Fibroblast of skin of right biceps (primary cell): ENCODE measurements at regions not wholly inside any gene's neighbourhood (a gene's known extent, or its start where the extent isn't known, plus 50 kb on each side); places are given as distances from the start of the nearest gene placed in this dataset.
"Not testable (repeated sequence)": the region's sequence is repeated elsewhere in the genome, so short reads cannot be mapped to it uniquely, and the experiment has no call there.

Source experiments
- DNase-seq: peaks from one replicate; pipeline ENCODE4 v3.0.0-alpha.2; 2013

DNA sequence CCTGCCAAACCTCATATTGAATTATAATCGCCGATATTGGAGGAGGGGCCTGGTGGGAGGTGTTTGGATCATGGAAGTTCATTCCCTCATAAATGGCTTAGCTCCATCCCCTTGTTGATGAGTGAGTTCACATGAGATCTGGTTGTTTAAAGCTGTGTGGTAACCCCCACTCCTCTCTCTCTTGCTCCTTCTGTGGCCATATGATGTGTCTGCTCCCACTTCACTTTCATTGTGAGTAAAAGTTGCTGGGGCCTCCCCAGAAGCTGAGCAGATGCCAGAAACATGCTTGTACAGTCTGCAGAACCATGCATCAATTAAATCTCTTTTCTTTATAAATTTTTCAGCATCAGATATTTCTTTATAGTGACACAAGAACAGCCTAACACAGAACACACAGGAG is 929.0 kb upstream of the FAT3 start:
- peak; percentile 26 for DNase-seq

DNA sequence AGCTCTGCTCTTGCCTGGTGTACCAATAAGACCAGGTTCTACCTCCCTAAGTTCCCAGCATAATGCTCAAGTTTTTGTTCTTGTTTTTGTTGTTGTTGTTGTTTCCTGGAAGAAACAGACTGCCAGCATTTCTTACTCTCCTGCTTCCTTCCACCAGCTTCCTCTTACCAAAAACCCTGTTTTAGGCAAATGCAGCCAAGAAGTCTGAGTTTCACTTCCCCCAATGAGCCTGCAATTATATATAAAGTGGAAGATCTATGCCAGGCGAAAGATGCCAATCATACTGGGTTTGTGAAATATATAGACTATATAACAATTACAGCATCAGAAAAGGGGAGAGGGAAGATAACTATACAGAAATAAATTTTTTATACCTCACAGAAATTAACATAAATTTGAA is 931.5 kb upstream of the FAT3 start:
- no peak for DNase-seq

DNA sequence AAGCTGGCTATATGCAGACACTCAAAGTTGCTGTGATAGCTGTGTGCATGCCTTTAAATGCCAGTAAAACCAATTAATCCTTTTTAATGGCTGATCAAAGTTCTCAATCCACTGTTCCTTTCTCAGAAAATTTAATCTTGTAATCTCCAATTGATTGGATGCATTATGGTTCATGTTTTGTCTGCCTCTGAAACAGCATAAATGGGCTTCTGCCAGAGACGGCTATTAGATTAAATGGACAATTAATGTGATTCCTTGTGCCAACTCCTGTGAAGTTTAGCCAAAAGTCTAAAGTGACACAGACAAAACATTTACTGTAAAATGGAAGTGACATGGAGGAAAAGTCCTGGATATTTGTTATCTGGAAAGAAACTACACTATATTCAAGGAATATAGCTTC is 952.5 kb upstream of the FAT3 start:
- DNase-seq: no peak

DNA sequence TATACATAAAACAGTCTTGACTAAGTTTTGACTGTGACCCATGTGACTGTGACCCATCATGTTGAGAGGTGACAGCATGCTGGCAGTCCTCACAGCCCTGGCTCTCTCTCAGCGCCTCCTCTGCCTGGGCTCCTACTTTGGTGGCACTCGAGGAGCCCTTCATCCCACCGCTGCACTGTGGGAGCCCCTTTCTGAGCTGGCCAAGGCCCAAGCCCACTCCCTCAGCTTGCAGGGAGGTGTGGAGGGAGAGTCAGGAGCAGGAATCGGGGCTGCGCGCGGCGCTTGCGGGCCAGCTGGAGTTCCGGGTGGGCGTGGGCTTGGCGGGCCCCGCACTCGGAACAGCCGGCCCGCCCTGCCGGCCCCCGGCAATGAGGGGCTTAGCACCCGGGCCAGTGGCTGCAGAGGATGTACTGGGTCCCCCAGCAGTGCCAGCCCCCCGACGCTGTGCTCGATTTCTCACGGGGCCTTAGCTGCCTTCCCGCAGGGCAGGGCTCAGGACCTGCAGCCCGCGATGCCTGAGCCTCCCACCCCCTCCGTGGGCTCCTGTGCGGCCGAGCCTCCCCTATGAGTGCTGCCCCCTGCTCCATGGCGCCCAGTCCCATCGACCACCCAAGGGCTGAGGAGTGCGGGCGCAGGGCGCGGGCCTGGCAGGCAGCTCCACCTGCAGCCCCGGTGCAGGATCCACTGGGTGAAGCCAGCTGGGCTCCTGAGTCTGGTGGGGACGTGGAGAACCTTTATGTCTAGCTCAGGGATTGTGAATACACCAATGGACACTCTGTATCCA is 955.9 kb upstream of the FAT3 start:
- not testable (repeated sequence) for DNase-seq

DNA sequence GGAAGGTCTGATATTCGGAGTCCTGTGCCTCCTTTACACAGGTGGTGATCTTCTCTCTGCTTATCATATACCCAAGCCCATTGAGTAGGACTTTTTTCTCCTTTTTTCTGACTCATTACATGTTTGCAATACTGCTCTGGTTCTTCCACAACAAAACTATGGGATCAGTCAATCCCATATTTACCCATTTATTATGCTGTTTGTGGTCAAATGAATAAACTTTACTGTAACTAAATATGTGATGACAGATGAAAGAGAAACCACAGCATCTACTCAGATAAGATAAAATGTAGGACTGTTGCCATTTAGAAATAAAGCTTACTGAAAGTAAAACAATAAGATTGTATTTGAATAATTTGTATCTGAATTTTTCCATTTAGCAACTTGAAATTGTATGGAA is 958.7 kb upstream of the FAT3 start:
- DNase-seq: peak; percentile 22

DNA sequence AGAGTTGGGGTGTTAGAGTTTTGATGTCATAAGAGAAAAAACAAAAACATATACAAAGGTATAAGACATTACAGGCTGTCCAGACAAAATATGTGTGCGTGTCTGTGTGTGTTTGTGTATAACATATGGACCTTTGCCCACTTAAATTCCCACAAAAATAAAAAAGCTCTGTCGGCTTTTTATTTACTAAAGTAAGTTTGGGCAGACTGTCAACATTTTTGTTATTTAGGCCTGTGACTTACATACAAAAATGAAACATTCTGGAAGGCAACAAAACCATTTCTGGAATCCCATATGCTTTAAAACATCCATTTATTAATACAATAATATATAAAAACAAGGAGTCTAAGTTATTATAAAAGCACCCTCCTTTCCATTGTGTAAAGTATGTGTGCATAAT is 960.1 kb upstream of the FAT3 start:
- DNase-seq: no peak

DNA sequence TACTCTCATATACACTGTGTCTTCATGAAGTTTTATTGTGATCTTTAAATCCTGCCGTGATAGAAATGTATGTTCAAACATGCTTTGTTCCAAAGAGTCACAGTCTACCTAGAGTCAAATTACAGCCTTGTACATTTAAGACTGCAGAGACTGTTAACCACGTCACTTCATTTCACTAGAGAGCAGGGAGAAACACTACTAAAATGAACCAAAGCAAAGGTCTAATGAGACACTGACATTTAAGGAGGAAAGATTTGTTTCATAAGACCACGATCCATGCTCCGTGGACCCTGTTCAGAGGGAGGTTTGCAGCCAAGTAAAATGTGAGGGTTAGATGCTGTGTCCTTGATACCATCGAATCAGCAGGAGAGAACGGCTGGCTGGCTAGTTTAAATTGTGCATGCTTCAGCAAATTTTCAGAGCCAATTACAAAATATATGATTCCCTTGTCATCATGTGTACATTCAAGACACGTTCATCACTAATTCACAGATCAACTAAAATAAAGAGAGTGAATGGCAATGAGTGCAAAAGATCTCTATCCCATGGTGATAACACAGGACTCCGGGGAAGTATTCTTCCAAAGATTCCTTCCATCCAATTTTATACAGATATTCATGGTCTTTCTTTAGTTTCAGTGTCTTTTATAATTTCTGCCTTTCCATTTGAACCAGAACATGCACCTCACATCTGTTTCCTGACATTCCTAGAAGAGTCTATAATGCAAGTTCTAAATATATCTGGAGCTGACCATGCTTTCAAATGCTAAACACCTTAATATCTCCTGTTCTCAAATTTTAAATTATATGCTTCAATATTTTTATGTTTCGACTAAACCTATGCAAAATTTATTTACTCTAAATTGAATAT is 960.9 kb upstream of the FAT3 start:
- no peak for DNase-seq

DNA sequence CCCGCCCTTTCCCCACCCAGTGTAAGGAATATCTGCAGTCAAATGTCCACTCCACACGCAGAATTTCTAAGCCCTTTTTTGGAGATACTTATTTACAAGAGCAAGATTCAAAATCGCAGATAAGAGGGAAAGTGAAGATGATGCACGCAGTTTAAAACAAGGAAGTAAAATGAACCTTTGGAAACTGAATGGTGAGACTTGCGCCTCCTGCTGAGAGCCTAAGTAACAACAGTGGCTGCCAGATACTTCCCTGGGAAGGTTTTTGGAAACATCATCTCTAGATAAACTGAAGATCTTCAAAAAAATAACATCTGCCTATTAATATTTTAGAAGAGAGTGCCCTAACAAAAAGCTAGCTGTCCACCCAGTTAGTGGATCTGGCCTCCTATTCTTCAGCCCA is 963.1 kb upstream of the FAT3 start:
- DNase-seq: no peak

DNA sequence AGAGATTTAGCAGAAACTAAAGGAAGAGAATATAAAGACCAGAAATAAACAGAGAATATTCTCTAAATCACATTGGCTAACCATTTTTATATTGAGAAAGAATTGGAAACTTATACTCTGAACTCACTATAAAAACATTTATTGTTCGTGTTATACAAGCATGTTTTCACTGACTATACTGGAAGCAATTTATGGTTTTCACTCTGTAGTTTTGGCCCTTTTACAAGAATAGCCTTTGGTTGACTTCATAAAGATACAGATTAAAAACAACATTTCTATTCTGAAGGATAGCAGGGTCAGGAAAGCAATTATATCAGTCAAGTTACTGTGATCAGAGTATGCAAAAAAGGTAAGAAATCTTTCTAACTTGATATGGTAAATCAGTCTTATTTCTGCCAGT is 965.7 kb upstream of the FAT3 start:
- DNase-seq: peak; percentile 32

DNA sequence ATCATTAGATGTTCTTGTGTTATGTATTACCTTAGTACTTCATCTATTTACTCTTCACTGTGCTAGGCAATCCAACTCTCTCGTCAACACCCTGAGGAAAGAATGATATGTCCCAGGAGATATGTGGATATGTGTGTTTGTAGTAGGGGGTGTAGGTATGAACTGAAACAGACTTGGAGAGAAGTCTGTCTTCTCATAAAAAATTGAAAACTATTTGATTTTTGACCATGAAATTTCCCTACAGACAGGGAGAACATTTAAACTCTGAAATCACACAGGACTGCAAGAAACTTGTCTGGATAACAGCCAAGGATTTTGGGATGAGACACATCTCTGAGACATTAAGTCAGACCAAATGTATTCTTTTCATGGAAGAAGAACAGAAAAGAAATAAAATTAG is 967.0 kb upstream of the FAT3 start:
- DNase-seq: peak; percentile 80

DNA sequence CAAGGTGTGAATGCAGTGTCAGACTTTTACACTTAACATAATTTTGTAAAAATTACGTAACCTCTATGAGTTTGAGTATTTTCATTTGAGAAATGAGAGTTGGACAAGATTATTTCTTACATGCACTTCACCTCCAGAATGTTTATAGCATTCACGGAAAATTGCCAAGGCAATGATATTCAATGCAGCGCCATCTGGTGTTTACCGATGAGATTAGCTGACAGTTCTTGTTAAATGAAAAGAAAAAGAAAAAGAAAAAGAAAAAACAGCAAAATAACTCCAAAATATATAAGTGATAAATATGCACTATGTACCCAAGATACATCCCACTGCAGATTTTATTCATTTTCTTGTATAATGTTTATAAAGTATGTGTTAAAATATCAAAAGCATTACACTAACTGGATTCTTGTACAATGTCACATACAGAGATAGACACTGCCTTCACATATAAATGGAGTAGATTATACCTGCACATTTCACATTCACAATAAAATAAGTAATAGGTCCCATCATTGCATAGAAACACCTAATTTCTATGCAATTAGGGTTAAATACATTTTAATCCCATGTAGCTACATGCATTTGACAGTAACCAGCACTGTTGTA is 976.3 kb upstream of the FAT3 start:
- peak; percentile 57 for DNase-seq

DNA sequence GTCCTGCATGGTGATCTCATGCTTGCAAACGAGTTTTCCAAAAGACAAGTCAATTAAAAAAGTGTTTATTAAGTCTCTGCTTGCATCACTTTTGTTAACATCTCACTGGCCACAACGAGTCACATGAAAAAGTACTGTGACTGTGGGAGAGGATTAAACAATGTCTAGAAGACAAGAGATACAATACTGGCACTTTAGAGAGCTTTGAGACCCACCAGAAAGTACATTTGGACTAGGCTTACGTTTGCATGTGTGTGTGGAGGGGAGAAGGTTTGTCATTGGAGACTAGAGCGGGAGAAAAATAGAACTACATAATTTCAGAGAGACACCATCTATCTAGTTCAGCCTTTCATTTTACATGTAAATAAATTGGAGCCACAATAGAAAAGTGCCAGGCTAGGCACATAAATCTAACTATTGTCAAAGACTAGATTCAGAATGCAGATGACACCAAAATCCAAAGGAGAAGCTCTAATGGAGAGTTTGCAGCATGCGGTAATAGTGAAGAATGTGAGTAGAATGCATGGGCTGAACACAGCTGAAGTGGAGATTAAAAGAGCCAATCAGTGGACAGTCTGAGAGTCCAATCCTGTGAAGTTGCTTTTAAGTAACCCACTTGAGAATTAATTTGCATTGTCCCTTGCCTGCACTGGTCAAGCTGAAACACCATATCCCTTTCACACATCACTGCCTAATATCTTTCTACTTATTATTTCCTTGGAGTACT is 977.4 kb upstream of the FAT3 start:
- DNase-seq: no peak

DNA sequence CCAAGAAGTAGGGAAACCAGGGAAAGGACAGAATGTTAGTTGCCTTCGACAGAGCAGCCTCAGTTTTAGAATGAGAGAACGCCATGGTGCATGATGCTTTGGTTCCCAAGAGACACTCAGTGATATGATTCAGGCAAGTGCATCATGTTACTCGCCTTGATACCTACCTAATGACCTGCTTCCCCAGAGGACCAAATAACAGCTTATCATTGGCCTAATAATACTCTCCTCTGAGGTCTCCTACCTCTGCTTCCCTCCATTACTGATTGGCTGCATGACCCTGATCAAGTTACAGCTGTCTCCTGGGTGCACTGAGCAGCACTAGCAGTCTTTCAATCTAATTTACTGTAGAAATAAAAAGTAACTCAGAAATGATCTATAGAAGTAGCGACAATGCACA is 979.7 kb upstream of the FAT3 start:
- no peak for DNase-seq

DNA sequence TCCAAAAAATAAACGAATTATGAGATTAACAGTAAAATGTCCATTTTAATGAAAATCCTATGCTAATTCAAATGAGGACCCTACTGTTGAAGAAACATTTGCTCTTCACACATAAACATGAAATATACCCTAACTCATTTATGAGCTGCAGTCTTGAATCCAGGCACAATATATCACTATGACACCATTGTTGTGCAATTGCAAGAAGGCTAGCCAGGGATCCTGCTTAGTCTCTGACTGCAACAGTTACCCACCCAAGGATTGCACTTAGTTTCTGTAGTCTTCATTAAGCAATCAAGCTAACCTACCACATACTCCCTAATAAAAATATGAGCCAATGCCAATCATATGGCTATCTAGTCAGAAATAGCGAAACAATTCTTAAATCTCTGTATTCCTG is 981.0 kb upstream of the FAT3 start:
- peak; percentile 37 for DNase-seq

DNA sequence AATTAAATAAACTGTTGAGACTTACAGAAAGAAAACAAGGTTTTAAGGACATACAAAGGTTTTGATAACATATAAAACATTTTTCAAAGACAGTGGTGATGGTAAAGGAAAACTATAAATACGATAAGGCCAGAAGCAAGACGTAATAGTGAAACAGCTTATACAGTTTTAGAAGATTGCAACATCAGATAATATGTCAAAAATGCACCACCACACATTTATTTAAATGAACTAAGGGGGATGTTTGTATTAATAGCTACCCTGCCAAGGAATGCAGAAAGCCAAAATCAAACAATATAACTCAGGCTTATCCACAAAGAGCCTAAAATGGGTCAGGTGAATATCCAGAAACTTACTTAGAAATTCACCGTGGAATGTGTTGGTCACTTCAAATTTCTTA is 981.6 kb upstream of the FAT3 start:
- peak; percentile 52 for DNase-seq

DNA sequence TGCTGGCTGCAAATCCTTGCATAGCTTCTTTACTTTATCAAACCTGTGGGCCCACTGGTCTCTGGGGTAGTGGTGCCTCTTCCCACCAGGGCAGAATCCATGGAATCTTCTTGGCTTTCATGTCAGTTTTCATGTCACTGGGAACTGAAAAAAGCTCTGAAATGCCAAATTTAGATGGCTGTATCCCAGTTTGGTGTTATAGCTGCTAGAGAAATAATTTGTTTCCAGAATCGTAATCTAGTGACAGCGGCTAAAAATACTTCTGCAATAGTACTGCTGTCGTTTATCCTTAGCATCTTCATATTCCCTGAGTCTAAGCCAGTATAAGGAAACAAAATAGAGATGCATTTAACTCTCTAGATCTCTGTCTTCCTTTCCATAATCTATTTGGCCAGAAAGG is 983.4 kb upstream of the FAT3 start:
- DNase-seq: no peak

DNA sequence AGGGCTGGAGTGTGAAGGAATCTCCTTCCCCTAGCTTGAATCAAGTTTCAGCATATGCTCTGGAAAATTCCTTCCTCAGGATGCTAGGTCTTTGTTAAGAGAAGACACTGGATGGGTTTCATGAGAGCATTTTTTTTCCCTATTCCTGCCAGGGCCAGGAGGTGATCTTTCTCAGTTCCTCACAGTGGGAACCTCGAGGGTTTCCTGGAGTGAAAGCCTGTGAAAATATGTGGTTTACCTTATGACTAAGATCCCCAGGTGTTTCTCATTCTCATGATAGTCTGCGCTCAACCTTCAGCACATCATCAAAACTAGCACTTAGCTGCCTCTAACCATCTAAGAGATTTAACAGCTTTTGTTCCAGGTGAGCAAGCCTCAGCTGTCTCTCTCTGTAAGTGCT is 985.3 kb upstream of the FAT3 start:
- DNase-seq: no peak

DNA sequence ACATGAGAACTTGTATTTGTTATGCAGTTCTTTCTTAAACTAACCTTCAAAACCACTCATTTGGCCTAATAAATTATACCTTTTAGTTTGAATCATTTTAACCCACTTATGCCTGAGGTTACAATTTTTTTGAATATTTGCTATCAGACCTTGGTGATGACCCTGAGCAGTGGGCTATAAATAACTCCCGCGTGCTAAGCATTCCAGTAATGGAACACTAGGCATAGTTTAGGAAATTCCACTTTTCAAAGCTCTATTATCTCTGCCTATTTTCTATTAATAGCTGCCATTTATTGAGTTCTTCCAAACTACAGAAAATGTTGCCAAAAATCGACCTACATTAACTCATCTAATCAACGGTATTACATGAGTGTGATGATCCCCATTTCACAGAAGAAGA is 993.4 kb upstream of the FAT3 start:
- DNase-seq: peak; percentile 60

DNA sequence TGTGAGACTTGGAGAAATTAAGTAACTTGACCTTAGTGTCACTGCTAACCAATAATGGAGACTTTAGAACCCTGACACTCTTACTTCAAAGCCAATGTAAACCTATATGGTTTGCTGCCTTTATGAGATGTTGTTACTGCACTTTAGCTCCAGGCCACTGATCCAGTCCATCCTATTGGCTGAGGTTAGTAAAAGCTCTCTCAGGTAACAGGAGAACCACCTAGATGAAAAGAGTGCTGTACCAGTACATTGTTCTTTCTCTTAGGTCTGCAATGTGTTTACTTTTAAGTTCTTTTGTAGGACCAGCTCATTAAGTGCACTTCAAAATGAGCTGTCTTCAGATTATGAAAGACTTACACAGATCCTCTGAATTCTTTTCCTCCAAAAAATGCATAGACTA is 994.0 kb upstream of the FAT3 start:
- DNase-seq: no peak

DNA sequence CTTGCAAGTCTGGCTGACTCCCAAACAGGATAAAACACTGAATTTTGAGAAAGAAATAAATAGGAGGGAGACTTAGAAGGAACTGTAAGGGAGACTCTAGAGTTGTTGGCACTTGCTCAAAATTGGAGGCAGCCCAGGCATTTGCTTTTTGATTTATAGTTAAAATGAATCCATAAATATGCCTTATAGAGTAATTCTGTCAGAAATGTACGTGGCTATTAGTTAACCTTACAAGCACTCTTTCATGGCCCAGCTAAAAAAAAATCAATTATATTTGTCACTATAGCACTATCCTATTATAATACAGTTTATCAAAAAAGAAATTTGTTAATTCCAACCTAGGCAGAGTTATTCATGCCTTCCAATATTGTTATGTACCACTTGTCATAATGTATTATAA is 1000.0 kb upstream of the CHORDC1 start:
- DNase-seq: no peak

DNA sequence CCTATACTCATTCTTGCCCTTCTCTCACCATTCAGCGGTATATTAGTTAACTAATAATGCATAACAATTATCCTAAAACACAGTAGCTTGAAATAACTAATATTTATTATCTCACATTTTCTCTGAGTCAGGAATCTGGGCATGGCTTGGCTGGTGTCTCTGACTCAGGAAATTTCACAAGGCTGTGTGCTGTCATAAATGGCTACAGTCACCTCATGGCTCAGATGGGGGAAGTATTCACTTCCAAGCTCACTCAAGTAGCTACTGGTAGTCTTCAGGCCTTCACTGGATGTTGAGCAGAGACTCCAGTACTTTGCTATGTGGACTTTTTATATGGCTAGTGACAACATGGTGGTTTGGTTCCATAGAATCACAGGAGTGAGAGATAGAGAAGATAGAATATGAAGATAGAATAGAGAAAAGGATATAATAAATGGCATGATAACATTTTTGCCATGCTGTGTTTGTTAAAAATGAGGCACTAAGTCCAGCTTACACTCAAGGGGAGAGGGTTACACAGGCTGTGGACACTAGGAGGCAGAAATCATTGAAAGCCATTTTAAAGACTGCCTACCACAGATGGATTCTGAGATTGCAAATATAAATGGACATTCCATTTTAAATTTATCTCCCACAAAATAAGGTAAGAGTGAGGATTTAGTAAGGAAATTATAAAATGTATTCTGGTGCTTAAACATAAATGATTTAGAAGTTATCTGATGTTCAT is 997.8 kb upstream of the CHORDC1 start:
- peak; percentile 77 for DNase-seq

DNA sequence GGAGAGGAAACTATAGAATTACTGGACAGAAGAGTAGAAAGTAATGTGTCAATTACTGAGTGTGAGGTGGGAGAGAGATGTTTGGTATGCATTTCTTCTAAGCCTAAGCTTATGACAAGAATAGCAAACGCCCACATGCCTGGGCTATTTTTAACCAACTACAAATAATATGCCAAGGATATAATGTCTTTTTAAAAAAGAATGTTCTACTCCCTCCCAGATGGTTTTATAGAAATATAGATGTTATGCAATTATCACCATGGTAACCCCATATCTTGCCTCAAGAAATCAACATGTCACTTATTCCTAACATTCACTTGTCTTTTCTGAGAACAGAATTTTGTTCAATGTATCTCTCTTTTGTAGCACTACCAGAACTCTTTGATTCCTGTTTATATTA is 996.7 kb upstream of the CHORDC1 start:
- DNase-seq: peak; percentile 76

DNA sequence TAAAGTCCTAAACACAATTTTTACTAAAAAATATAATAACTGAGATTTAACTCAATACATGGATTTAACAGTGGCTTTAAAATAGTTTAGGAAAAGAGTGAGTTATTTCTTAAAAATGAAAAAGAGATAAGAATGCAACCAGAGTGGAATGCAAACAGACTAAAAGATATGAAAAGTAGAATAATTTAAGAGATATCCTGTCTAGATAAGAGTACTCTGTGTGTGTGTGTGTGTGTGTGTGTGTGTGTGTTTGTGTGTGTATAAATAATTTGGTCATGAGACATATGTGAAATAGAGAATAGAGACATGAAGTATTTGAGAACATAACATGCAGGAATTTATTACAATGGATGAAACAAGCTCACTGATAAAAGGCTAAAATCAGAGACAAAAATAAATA is 986.9 kb upstream of the CHORDC1 start:
- peak; percentile 56 for DNase-seq
